ENCODE measurements at regions not wholly inside any gene's neighbourhood (a gene's known extent, or its start where the extent isn't known, plus 50 kb on each side); places are given as distances from the start of the nearest gene placed in this dataset.

GRCh38 chr10:61172182-61172926 lies 228.4 kb upstream of the RHOBTB1 start:
- Histone ChIP-seq H2AFZ (ENCODE audit: low read length) (no peak overlapping the region), H3K9ac (ENCODE audit: low read length) (no peak overlapping the region), H3K36me3 (ENCODE audit: low read depth, low read length) (no peaks in the 10 kb centered on the region), H3K9me3 (ENCODE audit: low read length) (no peaks in the 10 kb centered on the region), H3K4me1 (ENCODE audit: insufficient read depth, low read length) (no peaks in the 10 kb centered on the region), H3K27ac (ENCODE audit: low read length) (no peak overlapping the region), H4K20me1 (ENCODE audit: low read length) (no peaks in the 10 kb centered on the region), H3K4me3 (ENCODE audit: low read length) (no peak overlapping the region), H3K9me2 (replicated peaks; ENCODE audit: low read length) (no peaks in the 10 kb centered on the region), H3F3A (ENCODE audit: low read length, unreplicated experiment) (no peaks in the 10 kb centered on the region), H3K4me2 (ENCODE audit: low read length) (no peak overlapping the region), H3K27me3 (ENCODE audit: low read length) (peaks cover 36% of the 10 kb centered on the region), H3K79me2 (ENCODE audit: low read length) (no peaks in the 10 kb centered on the region)
- TF ChIP-seq EZH2phosphoT487 (IDR thresholded peaks at IDR 0.05; ENCODE audit: borderline replicate concordance, low read length) (no peak), CTCF (conservative IDR thresholded peaks at IDR 0.05; ENCODE audit: low read depth, low read length) (no peak), EZH2 (IDR thresholded peaks at IDR 0.05; ENCODE audit: low read length, unreplicated experiment) (no peak)
- ChIA-PET POLR2A (ENCODE audit: unreplicated experiment) (interaction anchor here (0.6 kb wide), 1 partner anchor 358 kb away, joined by 6 read pairs; no protein-coding TSS in a partner anchor), CTCF (no interaction called here)
- BruUV-seq (replicated peaks), result no TSS peak
- DNase-seq (no peak), ATAC-seq (no peak)
- intact Hi-C loops (cut with micrococcal nuclease), result no loop called here

- no peak for TF ChIP-seq EZH2phosphoT487 (IDR thresholded peaks at IDR 0.05; ENCODE audit: borderline replicate concordance, low read length)
- no peak for TF ChIP-seq CTCF (conservative IDR thresholded peaks at IDR 0.05; ENCODE audit: low read depth, low read length)
- no peak for TF ChIP-seq EZH2 (IDR thresholded peaks at IDR 0.05; ENCODE audit: low read length, unreplicated experiment)
- Histone ChIP-seq H3K9me3 (ENCODE audit: low read length) (no peaks in the 10 kb centered on the region), H3F3A (ENCODE audit: low read length, unreplicated experiment) (no peaks in the 10 kb centered on the region), H3K4me2 (ENCODE audit: low read length) (no peak overlapping the region), H4K20me1 (ENCODE audit: low read length) (no peaks in the 10 kb centered on the region), H3K79me2 (ENCODE audit: low read length) (no peaks in the 10 kb centered on the region), H2AFZ (ENCODE audit: low read length) (no peak overlapping the region), H3K4me3 (ENCODE audit: low read length) (no peak overlapping the region), H3K36me3 (ENCODE audit: low read depth, low read length) (no peaks in the 10 kb centered on the region), H3K27me3 (ENCODE audit: low read length) (peaks cover 36% of the 10 kb centered on the region), H3K27ac (ENCODE audit: low read length) (no peak overlapping the region), H3K4me1 (ENCODE audit: insufficient read depth, low read length) (no peaks in the 10 kb centered on the region), H3K9ac (ENCODE audit: low read length) (no peak overlapping the region), H3K9me2 (replicated peaks; ENCODE audit: low read length) (no peaks in the 10 kb centered on the region)
- no TSS peak for BruUV-seq (replicated peaks)
- intact Hi-C loops (cut with micrococcal nuclease), result no loop called here
- no peak for ATAC-seq
- no peak for DNase-seq
- CTCF ChIA-PET, result interaction anchor here (0.6 kb wide), 1 partner anchor 385 kb away, joined by 3 read pairs; no protein-coding TSS in a partner anchor
- POLR2A ChIA-PET (ENCODE audit: unreplicated experiment), result no interaction called here
Measured at GRCh38 chr10:61170594-61170993, 226.6 kb upstream of the RHOBTB1 start.

GRCh38 chr10:61169294-61169693 lies 225.3 kb upstream of the RHOBTB1 start:
- CTCF ChIA-PET, result no interaction called here

More at GRCh38 chr10:61169294-61169693, 225.3 kb upstream of the RHOBTB1 start:
- H3K9me3 ChIP-seq (ENCODE audit: low read length), result no peaks in the 10 kb centered on the region
- TF ChIP-seq CTCF (conservative IDR thresholded peaks at IDR 0.05; ENCODE audit: low read depth, low read length) (0 out of 2 replicates have a peak, but pooled peaks have one; percentile 4), EZH2 (IDR thresholded peaks at IDR 0.05; ENCODE audit: low read length, unreplicated experiment) (no peak)
- H3K27ac ChIP-seq (ENCODE audit: low read length), result no peak overlapping the region
- no TSS peak for BruUV-seq (replicated peaks)
- POLR2A ChIA-PET (ENCODE audit: unreplicated experiment), result no interaction called here
- H3K79me2 ChIP-seq (ENCODE audit: low read length), result no peaks in the 10 kb centered on the region
- no peak for DNase-seq
- H4K20me1 ChIP-seq (ENCODE audit: low read length), result no peaks in the 10 kb centered on the region
- no peak overlapping the region for H2AFZ ChIP-seq (ENCODE audit: low read length)
- H3F3A ChIP-seq (ENCODE audit: low read length, unreplicated experiment), result no peaks in the 10 kb centered on the region
- peaks cover 36% of the 10 kb centered on the region for H3K27me3 ChIP-seq (ENCODE audit: low read length)
- H3K4me3 ChIP-seq (ENCODE audit: low read length), result no peak overlapping the region
- no peaks in the 10 kb centered on the region for H3K9me2 ChIP-seq (replicated peaks; ENCODE audit: low read length)
- H3K9ac ChIP-seq (ENCODE audit: low read length), result no peak overlapping the region
- H3K4me1 ChIP-seq (ENCODE audit: insufficient read depth, low read length), result peaks cover 8% of the 10 kb centered on the region; the same call in 1 of the 2 replicates
- intact Hi-C loops (cut with micrococcal nuclease), result no loop called here
- H3K4me2 ChIP-seq (ENCODE audit: low read length), result no peak overlapping the region
- ATAC-seq, result no peak
- H3K36me3 ChIP-seq (ENCODE audit: low read depth, low read length), result no peaks in the 10 kb centered on the region
